ENCODE measurements at regions not wholly inside any gene's neighbourhood (a gene's known extent, or its start where the extent isn't known, plus 50 kb on each side); places are given as distances from the start of the nearest gene placed in this dataset.
"Not testable (repeated sequence)": the region's sequence is repeated elsewhere in the genome, so short reads cannot be mapped to it uniquely, and the experiment has no call there.

GRCh38 chr4:189124149-189124758 is 816.4 kb upstream of the FRG1 start:
- DNase-seq, result no peak

DNA sequence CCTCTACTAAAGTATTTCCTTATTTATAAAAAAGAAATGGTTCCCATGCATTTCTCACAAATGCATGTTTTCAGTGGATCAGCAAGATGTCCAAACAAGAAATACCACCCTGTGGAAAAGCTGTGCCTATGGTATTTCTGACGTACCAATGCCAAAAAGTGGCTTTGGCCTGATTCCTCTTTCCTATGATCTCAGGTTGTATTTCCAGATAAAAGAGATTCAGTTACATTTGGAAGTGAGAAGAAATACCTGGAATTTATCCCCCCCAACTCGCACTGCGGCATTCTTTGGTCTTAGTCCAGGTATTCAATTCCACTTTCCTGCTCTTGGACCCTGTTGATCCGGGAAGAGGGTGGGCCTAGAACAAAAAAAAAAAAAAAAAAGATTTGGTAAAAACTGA is 815.9 kb upstream of the FRG1 start:
- DNase-seq, result no peak

DNA sequence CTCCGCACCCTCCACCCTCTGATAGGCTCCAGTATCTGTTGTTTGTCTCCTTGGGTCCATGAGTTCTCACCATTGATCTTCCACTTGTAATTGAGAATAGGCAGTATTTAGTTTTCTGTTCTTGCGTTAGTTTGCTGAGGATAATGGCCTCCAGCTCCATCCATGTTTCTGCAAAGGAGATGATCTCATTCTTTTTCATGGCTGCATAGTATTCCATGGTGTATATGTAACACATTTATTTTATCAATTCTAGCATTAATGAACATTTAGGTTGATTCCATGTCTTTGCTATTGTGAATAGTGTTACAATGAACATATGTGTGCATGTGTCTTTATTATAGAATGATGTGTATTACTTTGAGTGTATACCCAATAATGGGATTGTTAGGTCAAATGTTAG is 814.6 kb upstream of the FRG1 start:
- DNase-seq, result no peak

DNA sequence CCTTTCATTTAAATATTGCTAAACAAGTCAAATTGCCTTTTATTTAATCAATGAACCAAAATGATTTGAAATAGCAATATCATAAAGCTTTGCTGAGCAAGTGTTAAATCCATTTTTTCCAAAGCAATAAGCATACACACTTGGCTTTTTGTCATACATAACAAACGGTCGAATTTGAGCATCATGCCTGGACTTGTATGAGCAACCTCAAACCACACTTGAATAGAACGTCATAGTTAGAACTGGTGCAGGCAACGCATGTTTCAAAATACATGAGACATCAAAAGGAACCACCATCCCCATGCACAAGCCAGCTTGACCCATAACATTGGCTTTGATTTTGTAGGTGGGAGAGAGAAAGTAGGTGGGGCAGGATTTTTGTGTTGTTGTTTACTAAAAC is 812.3 kb upstream of the FRG1 start:
- no peak for DNase-seq

DNA sequence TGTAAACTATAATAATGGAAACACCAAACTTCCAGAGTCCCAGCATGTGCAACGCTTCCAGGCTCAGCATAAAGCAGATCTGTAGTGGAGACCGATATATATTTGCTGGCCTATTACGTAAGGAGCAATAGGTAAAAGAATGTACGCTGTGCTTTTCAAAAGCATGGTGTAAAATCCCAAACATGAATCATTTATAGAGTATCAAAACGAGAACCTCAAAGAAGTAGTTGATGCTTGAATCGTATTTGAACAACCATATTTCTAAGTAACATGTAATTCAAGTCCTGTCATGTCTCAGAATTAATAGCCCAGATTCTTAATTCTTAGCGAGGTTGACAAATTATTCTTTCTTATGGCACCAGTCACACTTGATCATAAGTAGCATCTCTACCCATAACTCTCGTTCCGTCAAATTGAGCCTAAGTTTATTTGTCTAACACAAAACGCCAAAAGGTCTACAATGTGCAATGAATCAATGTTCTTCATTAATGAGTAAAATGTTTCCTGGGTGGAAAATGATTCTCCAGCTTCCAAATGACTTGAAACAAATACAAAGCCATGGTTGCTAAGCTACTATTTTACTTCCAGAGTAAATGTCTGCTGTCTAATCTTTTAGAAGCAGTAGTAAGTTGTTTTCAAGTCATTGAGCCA is 811.5 kb upstream of the FRG1 start:
- DNase-seq, result no peak

DNA sequence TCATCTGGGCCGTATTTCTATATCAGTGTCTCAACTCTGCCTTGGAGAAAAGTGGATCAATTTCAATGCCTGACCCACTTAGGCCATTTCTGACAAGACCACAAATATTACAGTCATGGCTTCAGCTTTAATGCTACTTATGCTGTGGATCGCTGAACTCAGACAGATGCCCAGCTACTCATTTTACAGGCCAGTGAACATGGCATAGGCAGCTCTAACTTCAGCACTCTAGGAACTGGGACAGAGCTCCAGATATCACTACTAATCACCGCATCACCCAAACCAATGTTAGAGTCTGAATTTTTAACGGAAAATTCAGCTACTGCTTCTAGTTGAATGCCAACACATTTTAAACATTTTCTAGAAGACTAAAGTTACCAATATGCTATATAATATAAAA is 809.6 kb upstream of the FRG1 start:
- no peak for DNase-seq

DNA sequence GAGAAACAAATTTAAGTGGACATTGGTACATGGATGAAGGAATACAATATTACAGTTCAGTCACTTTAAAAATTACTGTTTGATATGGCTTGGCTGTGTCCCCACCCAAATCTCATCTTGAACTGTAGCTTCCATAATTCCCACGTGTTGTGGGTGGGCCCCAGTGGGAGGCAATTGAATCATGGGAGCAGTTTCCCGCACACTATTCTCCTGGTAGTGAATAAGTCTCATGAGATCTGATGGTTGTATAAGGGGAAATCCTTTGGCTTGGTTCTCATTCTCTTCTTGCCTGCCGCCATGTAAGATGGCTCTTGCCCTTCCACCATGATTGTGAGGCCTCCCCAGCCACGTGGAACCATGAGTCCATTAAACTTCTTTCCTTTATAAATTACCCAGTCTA is 804.2 kb upstream of the FRG1 start:
- DNase-seq, result no peak

- no peak for DNase-seq
Observed at GRCh38 chr4:189143263-189143952, 797.3 kb upstream of the FRG1 start.

DNA sequence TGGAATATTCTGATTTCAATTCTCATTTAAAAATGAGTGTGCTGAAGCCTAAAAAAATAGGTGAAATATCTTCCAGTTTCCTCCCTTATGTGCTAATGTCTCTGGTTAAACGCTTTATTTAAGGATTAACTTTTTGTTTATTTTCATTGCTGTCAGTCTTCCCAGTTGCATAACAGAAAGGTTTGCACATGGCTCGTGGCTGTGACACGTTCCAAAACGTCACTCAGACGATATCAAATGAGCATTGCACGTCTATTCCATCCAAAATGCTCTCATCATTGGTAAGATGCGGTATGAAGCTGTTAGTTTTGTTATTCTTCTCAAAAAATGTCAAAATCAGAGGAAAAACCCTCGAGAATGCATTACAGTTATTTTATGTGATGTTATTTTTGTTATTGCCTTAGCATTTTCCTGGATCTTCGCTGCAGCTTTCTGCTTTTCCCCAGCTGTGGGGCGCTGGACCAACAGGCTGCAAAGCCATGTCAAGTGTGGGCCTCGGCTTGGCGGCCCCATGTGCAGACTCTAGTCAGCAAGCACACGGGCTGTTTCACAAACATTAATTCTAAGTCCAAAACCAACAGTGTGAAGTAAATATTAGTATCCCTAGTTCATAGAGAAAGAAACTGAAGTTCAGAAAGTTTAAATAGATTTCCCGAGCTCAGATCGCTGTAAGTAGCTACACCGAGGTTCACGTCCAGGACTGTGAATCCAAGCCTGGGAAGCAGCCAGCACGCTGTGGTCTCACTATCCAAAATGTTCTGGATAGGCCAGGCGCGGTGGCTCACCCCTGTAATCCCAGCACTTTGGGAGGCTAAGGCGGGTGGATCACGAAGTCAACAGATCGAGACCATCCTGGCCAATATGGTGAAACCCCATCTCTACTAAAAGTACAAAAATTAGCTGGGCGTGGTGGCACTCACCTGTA is 793.4 kb upstream of the FRG1 start:
- DNase-seq, result no peak

DNA sequence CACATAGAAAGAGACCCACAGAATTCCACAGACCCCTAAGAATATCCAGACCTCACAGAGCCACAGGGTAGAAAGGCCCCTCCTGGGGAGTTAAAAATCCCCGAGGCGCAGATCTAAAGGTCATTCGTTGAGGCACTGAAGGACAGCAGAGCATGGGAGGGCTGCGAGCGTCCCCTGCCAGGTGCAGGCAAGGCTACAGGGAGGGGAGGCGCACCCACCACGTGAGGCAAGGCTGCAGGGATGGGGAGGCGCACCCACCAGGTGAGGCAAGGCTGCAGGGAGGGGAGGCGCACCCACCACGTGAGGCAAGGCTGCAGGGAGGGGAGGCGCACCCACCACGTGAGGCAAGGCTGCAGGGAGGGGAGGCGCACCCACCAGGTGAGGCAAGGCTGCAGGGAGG is 785.6 kb upstream of the FRG1 start:
- DNase-seq, result not testable (repeated sequence)

- DNase-seq, result no peak
Observed at GRCh38 chr4:189162073-189162789, 778.4 kb upstream of the FRG1 start.

DNA sequence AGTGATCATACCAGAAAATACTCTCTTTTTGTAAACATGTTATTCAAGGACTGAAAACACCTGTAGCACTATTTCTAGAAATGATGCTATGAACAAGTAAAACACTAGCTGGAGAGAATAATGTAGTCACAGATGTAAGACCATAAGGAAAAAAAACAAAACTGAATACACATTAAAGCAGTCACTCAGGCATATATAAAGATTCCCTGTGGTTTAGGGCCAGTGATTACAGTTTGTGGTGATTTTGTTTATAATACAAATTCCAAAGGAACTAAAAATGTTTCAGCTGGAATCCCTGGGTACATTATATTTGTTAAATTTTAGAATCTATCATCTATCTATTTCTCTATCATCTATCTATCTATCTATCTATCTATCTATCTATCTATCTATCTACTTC is 777.8 kb upstream of the FRG1 start:
- DNase-seq, result no peak

DNA sequence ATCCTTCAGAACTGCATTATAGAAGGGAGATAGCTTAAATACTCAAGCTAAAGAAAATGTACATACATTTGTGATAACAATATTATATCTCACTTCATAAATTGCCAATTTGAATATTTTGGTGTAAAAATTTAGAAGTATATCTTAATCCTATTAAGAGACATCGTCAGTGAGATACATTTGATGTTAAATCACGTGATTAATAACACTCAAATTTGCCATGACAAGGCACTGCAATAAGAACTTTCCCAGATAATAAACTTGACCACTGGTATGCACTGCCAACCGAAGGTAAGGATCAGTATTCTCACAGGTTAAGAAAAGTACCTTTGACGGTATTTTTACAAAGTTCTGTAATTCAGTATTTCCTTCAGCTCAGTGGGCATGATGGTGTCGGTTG is 764.7 kb upstream of the FRG1 start:
- DNase-seq, result no peak

- DNase-seq, result no peak
Observed at GRCh38 chr4:189177130-189177529, 763.5 kb upstream of the FRG1 start.

- no peak for DNase-seq
Observed at GRCh38 chr4:189178125-189178746, 762.4 kb upstream of the FRG1 start.

GRCh38 chr4:189185810-189186432 is 754.8 kb upstream of the FRG1 start:
- DNase-seq, result no peak

DNA sequence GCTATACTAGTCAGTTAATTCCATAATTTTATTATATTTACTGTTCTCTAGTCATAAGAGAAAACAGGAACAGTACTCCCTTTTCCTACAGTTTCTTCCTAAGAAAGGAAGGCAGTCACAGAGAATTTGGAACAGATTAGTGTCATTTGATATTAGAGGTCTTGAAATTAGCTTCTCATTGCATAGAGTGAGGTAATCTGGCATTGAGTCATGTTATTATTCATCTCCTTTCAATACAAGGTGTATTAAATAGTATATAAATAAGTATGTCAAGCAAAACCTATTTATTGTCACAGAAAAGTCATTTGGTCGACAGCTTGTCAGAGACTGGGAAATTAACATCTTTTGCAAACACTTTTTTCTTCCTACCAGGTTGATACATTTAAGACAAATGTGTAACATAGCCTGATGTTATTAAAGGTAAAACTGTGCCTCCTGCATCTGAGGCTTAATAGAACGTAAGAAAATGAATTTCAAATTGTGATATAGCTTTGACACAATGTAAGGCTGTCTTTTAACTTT is 753.1 kb upstream of the FRG1 start:
- no peak for DNase-seq

DNA sequence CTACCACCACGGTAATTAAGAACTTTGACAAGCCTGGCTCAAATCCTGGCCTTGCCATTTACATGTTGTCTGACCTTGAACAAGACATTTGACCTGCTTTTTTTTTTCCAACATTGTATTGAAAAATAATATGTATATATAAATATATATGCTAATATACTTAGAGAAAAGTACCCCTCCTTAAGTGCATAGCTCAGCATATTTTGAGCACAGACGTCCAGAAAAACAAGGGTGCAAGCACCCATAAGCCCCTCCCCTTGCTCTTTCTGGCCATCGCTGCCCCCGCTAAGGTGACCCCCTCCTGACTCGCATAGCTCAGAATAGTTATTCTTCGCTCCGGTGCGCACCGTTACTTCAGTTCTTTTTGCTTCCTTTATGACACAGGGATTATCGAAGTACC is 742.0 kb upstream of the FRG1 start:
- no peak for DNase-seq

DNA sequence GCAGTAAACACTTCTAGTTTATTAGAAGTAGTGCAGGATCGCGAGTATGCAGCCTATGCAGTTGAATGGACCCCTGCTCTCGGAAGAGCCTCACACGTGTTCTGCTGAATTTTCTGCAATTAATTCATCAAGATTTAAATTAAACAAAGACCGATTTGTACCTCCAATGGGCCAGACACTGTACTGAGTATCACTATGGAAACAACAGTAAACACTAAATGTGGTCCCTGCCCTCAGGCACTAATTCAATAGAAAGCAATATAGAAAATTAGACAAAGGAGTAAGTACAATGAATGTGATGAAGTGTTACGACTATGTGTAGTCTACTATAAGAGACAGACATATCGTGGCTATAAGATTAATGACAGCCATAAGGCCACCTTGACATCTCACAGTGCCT is 740.3 kb upstream of the FRG1 start:
- no peak for DNase-seq

- DNase-seq, result no peak
Observed at GRCh38 chr4:189202182-189202868, 738.3 kb upstream of the FRG1 start.

- DNase-seq, result no peak
Observed at GRCh38 chr4:189202869-189203271, 737.8 kb upstream of the FRG1 start.
